Endodermal cell (in vitro differentiated cells): ENCODE measurements at regions not wholly inside any gene's neighbourhood (a gene's known extent, or its start where the extent isn't known, plus 50 kb on each side); places are given as distances from the start of the nearest gene placed in this dataset.

Experiments used
- DNase-seq: peaks from one replicate; pipeline ENCODE4 v3.0.0-alpha.2; 2017
- H3K27ac ChIP-seq: 2 replicates; pipeline ENCODE4 v1.5.1; 2013; ENCODE audit warnings: mild to moderate bottlenecking, low read depth, low read length, moderate library complexity
- H3K27me3 ChIP-seq: 2 replicates; pipeline ENCODE4 v1.6.1; 2013; ENCODE audit warnings: mild to moderate bottlenecking, low read length, moderate library complexity; ENCODE audit not compliant: insufficient read depth, control insufficient read depth, poor library complexity, severe bottlenecking
- H3K36me3 ChIP-seq: 2 replicates; pipeline ENCODE4 v1.7.0; 2013; ENCODE audit warnings: mild to moderate bottlenecking, low read length, moderate library complexity; ENCODE audit not compliant: control insufficient read depth, insufficient read depth
- H3K4me1 ChIP-seq: one replicate; pipeline ENCODE4 v1.7.0; 2013; ENCODE audit warnings: low read length; ENCODE audit not compliant: control insufficient read depth, insufficient read depth
- H3K4me3 ChIP-seq: 2 replicates; pipeline ENCODE4 v1.5.1; 2013; ENCODE audit warnings: mild to moderate bottlenecking, low read length, moderate library complexity
- H3K9ac ChIP-seq: 2 replicates; pipeline ENCODE4 v1.6.1; 2013; ENCODE audit warnings: mild to moderate bottlenecking, low read length, moderate library complexity; ENCODE audit not compliant: poor library complexity, severe bottlenecking; ENCODE audit errors: extremely low read depth
- H3K9me3 ChIP-seq: 2 replicates; pipeline ENCODE4 v1.6.1; 2013; ENCODE audit warnings: mild to moderate bottlenecking, low read length, moderate library complexity; ENCODE audit not compliant: control insufficient read depth
- H3K27ac Mint-ChIP-seq: 2 replicates; pipeline ENCODE4 v1.8.0; 2020; ENCODE audit warnings: mixed read lengths
- H3K27me3 Mint-ChIP-seq: 2 replicates; pipeline ENCODE4 v1.8.0; 2021; ENCODE audit warnings: mild to moderate bottlenecking, mixed read lengths; ENCODE audit not compliant: insufficient read depth
- H3K36me3 Mint-ChIP-seq: 2 replicates; pipeline ENCODE4 v1.8.0; 2020; ENCODE audit warnings: low read depth, mixed read lengths
- H3K4me1 Mint-ChIP-seq: 2 replicates; pipeline ENCODE4 v1.8.0; 2020; ENCODE audit warnings: mixed read lengths
- H3K4me3 Mint-ChIP-seq: 2 replicates; pipeline ENCODE4 v1.8.0; 2020; ENCODE audit warnings: mild to moderate bottlenecking, moderate library complexity, mixed read lengths
- H3K9me3 Mint-ChIP-seq: 2 replicates; pipeline ENCODE4 v1.8.0; 2020; ENCODE audit warnings: mild to moderate bottlenecking, mixed read lengths
- WGBS, 2 experiments: methylation state at CpG; one replicate each; pipeline versions ENCODE4 v1.1.5 to v1.1.7; 2013; ENCODE audit warnings: missing lambda C conversion rate in 2 of 2, mixed read lengths in 1 of 2; ENCODE audit not compliant: insufficient coverage in 1 of 2, insufficient read length in 1 of 2; 5-methylcytosine and 5-hydroxymethylcytosine counted together
- TF ChIP-seq, protein P1 (sequence below): fragments of 200-600 bp; sonication (generic); conservative IDR thresholded peaks from 2 replicates; pipeline ENCODE4 v1.5.0; 2021; ENCODE audit warnings: antibody characterized with exemption, mild to moderate bottlenecking

DNA sequence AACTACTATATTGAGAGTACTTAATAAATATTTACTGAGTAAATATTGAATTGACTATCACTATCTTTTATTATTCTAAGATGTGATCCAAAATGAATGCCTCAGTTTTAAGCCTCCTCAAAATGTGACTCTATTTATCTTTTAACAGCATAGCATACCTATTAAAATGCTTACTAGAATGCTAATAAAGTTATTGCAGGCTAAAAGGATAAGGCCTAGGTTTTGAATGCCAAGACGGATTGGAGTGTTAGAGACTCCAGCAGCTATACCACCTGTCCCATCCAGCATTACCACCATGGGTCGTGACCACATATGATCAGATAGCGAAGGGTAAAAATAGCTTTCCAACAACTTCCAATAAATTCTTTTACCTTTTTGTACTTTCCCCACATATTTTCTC, 64.7 kb upstream of the MYRIP start:
- DNase-seq: no peak
- Histone ChIP-seq H3K4me3 (no peak overlapping the region), H3K9ac (no peak overlapping the region), H3K4me1 (peaks cover 4% of the 10 kb centered on the region), H3K27ac (no peak overlapping the region), H3K27me3 (no peaks in the 10 kb centered on the region), H3K9me3 (peaks cover 19% of the 10 kb centered on the region), H3K36me3 (no peaks in the 10 kb centered on the region)
- WGBS, 2 experiments: 89% methylated on average over 3 of the region's 3 CpGs; no CpG with 5 or more reads in 1 of the 2 experiments
- Mint-ChIP-seq H3K4me3 (no peak overlapping the region), H3K36me3 (peaks cover 8% of the 10 kb centered on the region), H3K27me3 (peaks cover 10% of the 10 kb centered on the region), H3K4me1 (peaks cover 9% of the 10 kb centered on the region), H3K27ac (no peak overlapping the region), H3K9me3 (peaks cover 22% of the 10 kb centered on the region)
- TF ChIP-seq, protein P1, sequence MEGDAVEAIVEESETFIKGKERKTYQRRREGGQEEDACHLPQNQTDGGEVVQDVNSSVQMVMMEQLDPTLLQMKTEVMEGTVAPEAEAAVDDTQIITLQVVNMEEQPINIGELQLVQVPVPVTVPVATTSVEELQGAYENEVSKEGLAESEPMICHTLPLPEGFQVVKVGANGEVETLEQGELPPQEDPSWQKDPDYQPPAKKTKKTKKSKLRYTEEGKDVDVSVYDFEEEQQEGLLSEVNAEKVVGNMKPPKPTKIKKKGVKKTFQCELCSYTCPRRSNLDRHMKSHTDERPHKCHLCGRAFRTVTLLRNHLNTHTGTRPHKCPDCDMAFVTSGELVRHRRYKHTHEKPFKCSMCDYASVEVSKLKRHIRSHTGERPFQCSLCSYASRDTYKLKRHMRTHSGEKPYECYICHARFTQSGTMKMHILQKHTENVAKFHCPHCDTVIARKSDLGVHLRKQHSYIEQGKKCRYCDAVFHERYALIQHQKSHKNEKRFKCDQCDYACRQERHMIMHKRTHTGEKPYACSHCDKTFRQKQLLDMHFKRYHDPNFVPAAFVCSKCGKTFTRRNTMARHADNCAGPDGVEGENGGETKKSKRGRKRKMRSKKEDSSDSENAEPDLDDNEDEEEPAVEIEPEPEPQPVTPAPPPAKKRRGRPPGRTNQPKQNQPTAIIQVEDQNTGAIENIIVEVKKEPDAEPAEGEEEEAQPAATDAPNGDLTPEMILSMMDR: no peak

DNA sequence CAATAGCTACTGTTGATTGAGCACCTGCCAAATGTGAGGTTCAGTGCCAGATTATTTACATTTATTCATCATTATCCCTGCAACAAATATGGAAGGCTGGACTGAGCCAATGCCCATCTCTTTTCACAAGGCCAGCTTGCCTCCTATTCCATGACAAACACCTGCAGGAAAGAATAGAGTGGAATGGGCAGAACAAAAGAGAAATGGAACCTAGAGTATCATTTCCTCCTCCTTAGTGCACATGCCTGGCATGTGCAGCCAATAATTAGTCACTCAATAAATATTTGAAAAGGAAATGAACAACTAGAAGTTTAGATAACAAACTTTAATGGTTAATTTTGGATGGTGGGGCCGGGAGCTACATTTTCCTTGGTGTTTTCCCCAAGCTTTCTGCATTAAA, 61.4 kb upstream of the MYRIP start:
- peaks cover 2% of the 10 kb centered on the region for H3K9me3 ChIP-seq
- H3K36me3 ChIP-seq: no peaks in the 10 kb centered on the region
- no peak overlapping the region for H3K27ac Mint-ChIP-seq
- no peaks in the 10 kb centered on the region for H3K27me3 ChIP-seq
- H3K9ac ChIP-seq: no peak overlapping the region
- TF ChIP-seq, protein P1: no peak
- no peak overlapping the region for H3K4me3 Mint-ChIP-seq
- no peak overlapping the region for H3K4me3 ChIP-seq
- H3K4me1 ChIP-seq: peaks cover 22% of the 10 kb centered on the region
- H3K36me3 Mint-ChIP-seq: no peaks in the 10 kb centered on the region
- DNase-seq: no peak
- H3K27me3 Mint-ChIP-seq: peaks cover 2% of the 10 kb centered on the region
- H3K4me1 Mint-ChIP-seq: peaks cover 36% of the 10 kb centered on the region
- no peaks in the 10 kb centered on the region for H3K9me3 Mint-ChIP-seq
- H3K27ac ChIP-seq: no peak overlapping the region
- no CpG with 5 or more reads among the region's 1 CpG for WGBS, 2 experiments

DNA sequence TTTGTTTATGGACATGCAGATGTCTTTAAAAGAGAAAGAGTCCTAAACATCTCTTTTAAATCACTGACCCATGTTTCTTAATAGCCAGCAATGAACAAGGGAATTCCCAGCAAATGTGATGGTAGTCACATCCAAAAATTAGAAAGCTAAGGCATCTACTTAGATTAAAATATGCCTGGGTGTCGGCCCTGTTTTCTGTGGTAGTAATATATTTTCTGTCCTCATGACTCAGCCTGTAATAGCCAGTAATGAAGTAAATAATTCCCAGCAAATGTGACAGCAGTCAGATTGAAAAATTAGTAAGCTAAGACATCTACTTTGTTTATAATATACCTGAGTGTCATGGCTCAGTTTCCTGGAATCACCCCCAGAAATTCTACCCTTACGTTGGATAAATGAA, 60.6 kb upstream of the MYRIP start:
- Histone ChIP-seq H3K27me3 (no peaks in the 10 kb centered on the region), H3K4me1 (peaks cover 29% of the 10 kb centered on the region), H3K9ac (no peak overlapping the region), H3K9me3 (no peaks in the 10 kb centered on the region), H3K4me3 (no peak overlapping the region), H3K27ac (no peak overlapping the region), H3K36me3 (no peaks in the 10 kb centered on the region)
- Mint-ChIP-seq H3K27me3 (peaks cover 2% of the 10 kb centered on the region), H3K9me3 (no peaks in the 10 kb centered on the region), H3K27ac (no peak overlapping the region), H3K4me1 (peaks cover 43% of the 10 kb centered on the region), H3K4me3 (no peak overlapping the region), H3K36me3 (no peaks in the 10 kb centered on the region)
- TF ChIP-seq, protein P1: no peak
- no peak for DNase-seq
- WGBS, 2 experiments: 87 to 100% methylated on average over 1 to 2 of the region's 2 CpGs
